Nephron (organoid): ENCODE measurements at regions not wholly inside any gene's neighbourhood (a gene's known extent, or its start where the extent isn't known, plus 50 kb on each side); places are given as distances from the start of the nearest gene placed in this dataset.

Experiments used
- H3K27ac Mint-ChIP-seq, 3 experiments: 2 replicates each; pipeline ENCODE4 v1.8.0; 2020; ENCODE audit warnings: mixed read lengths in 3 of 3, mild to moderate bottlenecking in 2 of 3, moderate library complexity in 1 of 3
- H3K27me3 Mint-ChIP-seq: 2 replicates; pipeline ENCODE4 v1.8.0; 2021; ENCODE audit warnings: low read depth, mild to moderate bottlenecking, moderate library complexity, mixed read lengths
- H3K36me3 Mint-ChIP-seq: 2 replicates; pipeline ENCODE4 v1.8.0; 2020; ENCODE audit warnings: low read depth, mixed read lengths
- H3K4me1 Mint-ChIP-seq: 2 replicates; pipeline ENCODE4 v1.8.0; 2020; ENCODE audit warnings: mixed read lengths
- H3K4me3 Mint-ChIP-seq, 3 experiments: 2 replicates each; pipeline ENCODE4 v1.8.0; 2020; ENCODE audit warnings: mild to moderate bottlenecking in 3 of 3, mixed read lengths in 3 of 3, moderate library complexity in 2 of 3
- H3K9me3 Mint-ChIP-seq: 2 replicates; pipeline ENCODE4 v1.8.0; 2020; ENCODE audit warnings: mixed read lengths
- TF ChIP-seq, protein P1 (sequence below), 3 experiments: fragments of 200-600 bp; sonication (generic); IDR thresholded peaks; one replicate each; pipeline ENCODE4 v1.5.0; 2021; ENCODE audit warnings: antibody characterized with exemption in 3 of 3; ENCODE audit not compliant: unreplicated experiment in 3 of 3

DNA sequence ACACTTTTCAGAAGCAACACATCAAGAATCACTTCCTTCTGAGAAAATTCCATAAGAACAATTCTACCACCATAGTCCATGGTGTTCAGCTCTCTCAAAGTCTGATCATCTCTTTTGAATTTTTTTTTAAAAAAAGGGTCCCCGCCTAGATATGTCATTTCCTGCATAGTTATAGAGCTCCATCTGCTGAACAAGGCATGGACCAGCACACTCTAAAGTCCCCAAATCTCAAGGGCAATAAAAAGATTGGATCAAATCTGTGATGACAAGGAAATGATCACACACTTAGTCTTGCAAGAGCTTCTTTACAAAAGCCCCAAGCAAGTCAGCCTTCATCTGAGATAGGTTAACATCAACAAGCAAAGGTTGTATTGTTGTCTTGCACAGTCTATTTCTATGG is 100.7 kb upstream of the STMND1 start:
- H3K27ac Mint-ChIP-seq: no peak overlapping the region
- TF ChIP-seq, protein P1, sequence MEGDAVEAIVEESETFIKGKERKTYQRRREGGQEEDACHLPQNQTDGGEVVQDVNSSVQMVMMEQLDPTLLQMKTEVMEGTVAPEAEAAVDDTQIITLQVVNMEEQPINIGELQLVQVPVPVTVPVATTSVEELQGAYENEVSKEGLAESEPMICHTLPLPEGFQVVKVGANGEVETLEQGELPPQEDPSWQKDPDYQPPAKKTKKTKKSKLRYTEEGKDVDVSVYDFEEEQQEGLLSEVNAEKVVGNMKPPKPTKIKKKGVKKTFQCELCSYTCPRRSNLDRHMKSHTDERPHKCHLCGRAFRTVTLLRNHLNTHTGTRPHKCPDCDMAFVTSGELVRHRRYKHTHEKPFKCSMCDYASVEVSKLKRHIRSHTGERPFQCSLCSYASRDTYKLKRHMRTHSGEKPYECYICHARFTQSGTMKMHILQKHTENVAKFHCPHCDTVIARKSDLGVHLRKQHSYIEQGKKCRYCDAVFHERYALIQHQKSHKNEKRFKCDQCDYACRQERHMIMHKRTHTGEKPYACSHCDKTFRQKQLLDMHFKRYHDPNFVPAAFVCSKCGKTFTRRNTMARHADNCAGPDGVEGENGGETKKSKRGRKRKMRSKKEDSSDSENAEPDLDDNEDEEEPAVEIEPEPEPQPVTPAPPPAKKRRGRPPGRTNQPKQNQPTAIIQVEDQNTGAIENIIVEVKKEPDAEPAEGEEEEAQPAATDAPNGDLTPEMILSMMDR (IDR thresholded peaks at IDR 0.05; ENCODE audit: unreplicated experiment in 3 of 3): no peak
- H3K4me3 Mint-ChIP-seq: no peak overlapping the region
- H3K4me1 Mint-ChIP-seq: peaks cover 14% of the 10 kb centered on the region
- H3K27me3 Mint-ChIP-seq: peaks cover 3% of the 10 kb centered on the region
- H3K9me3 Mint-ChIP-seq: no peaks in the 10 kb centered on the region
- no peaks in the 10 kb centered on the region for H3K36me3 Mint-ChIP-seq

DNA sequence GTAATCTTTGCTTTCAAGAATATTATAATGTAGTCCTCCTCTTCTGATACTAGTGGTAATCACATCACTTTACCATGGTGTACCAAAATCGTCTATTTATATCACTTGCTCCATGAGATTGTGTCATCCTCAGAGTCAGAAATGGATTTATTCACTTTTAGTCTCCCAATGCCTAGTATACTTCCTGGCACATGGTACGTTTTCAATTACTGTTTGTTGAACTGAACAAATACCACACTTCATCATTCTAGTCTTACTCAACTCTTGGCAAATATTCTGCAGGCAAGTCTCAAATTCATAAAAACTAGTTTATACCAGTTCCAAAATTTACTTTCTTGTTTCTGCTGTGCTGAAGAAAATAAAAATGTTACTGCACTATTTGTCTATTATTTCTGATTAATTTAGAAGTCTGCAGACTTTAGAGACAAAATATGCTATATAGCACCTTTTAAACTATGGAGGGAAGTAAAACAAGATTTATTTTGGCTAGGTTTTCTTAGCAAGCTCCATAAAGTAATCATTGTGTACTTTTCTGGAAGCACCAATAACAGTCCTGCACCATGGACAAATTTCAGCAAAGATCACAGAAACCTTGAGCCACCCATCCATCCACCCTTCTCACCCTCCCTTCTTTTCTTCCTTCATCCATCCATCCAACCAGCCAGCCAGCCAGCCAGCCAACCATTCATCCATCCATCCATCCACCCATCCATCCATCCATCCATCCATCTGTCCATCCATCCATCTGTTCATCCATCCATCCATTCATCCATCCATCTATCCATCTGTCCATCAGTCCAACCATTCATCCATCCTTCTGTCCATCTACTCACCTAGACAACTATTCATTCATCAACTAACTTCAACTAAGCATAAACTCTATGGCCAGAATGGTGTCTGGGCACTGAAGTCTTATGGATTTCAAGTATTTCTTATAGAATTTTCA is 102.1 kb upstream of the STMND1 start:
- Mint-ChIP-seq H3K36me3 (no peaks in the 10 kb centered on the region), H3K27ac (no peak overlapping the region), H3K4me1 (peaks cover 14% of the 10 kb centered on the region), H3K4me3 (no peak overlapping the region), H3K27me3 (peaks cover 3% of the 10 kb centered on the region), H3K9me3 (no peaks in the 10 kb centered on the region)
- TF ChIP-seq, protein P1 (IDR thresholded peaks at IDR 0.05; ENCODE audit: unreplicated experiment in 3 of 3): no peak

GRCh38 chr6:16998461-16998860 is 103.4 kb upstream of the STMND1 start:
- Mint-ChIP-seq H3K36me3 (no peaks in the 10 kb centered on the region), H3K9me3 (no peaks in the 10 kb centered on the region), H3K27me3 (peaks cover 3% of the 10 kb centered on the region), H3K4me1 (peaks cover 14% of the 10 kb centered on the region), H3K27ac (peak overlapping the region in 1 of 3 experiments; percentile 20), H3K4me3 (no peak overlapping the region)
- TF ChIP-seq, protein P1 (IDR thresholded peaks at IDR 0.05; ENCODE audit: unreplicated experiment in 3 of 3): no peak

DNA sequence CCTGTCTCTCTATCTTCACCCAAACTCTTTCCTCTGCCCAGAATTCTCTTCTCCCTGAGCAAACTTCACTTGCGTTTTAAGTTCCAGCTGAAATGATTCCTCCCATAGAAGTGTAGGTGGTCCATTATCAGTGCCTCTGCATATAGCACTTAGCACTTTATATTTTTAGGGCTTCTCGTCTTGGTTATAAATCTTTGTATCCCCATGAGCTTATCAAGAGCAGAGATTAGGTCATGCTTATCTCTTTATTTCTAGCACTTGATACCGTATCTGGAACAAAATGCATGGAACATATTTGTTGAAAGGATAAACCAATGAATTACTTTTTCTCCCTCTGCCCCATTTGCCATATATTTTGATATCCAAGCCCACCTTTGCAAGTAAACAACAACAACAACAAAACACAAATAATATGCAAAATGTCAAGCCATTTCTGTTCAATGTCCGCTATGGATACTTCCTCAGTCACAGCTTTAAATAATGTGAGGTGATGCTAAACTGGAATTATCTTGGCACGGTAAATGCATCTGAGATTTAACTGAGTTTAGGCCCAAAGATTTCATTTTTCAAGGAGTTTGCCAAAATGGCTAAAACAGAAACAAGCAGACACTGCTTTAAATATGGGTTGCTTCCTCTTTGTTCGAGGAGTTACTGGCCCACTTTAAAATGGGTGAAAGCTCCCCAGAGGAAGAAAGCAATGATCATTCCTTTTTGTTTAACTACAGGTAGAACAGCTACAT is 106.2 kb upstream of the STMND1 start:
- TF ChIP-seq, protein P1 (IDR thresholded peaks at IDR 0.05; ENCODE audit: unreplicated experiment in 3 of 3): no peak
- Mint-ChIP-seq H3K36me3 (no peaks in the 10 kb centered on the region), H3K27ac (peak overlapping the region in 1 of 3 experiments; percentile 4), H3K27me3 (no peaks in the 10 kb centered on the region), H3K4me3 (no peak overlapping the region), H3K9me3 (peaks cover 5% of the 10 kb centered on the region), H3K4me1 (peaks cover 9% of the 10 kb centered on the region)

GRCh38 chr6:16993396-16993795 is 108.5 kb upstream of the STMND1 start:
- H3K4me1 Mint-ChIP-seq: no peaks in the 10 kb centered on the region
- H3K36me3 Mint-ChIP-seq: peaks cover 10% of the 10 kb centered on the region
- H3K4me3 Mint-ChIP-seq: no peak overlapping the region
- H3K9me3 Mint-ChIP-seq: peaks cover 16% of the 10 kb centered on the region
- H3K27me3 Mint-ChIP-seq: no peaks in the 10 kb centered on the region
- H3K27ac Mint-ChIP-seq: no peak overlapping the region
- TF ChIP-seq, protein P1 (IDR thresholded peaks at IDR 0.05; ENCODE audit: unreplicated experiment in 3 of 3): no peak
